NCI-H446 treated with DMSO at 0.1 percent for 48 hours (cell line): ENCODE measurements at regions not wholly inside any gene's neighbourhood (a gene's known extent, or its start where the extent isn't known, plus 50 kb on each side); places are given as distances from the start of the nearest gene placed in this dataset.

Source experiments
- DNase-seq: peaks from one replicate; lab custom pipeline; 2025; lab: John Stamatoyannopoulos, UW

DNA sequence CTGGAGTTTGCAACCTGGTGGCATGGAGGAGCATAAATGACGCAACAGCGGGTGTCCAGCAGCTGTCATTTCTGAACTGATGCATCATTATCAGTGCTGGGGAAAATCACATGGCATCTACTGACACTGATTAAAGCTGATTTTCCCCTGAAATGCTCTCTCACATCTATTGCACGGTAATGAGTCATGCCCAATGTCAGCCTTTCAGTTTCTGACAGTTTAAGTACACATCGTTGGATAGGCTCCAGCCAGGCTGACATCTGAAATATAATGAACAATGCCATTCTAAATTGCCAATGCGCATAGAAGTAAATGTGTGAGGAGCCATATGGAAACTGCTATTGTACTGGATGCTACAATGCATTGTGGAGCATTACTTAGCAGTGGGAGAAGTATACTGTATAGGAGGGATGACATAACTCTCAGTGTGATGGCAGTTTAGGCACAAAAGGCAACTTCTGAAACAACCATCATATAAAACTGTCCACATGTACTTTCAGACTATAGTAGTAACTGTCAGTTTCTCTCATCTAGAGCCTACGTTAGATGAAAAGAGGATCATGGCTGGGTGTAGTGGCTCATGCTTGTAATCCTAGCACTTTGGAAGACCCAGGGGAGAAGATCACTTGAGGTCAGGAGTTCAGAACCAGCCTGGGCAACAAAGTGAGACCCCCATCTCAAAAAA is 389.3 kb upstream of the DMAC1 start:
- peak; percentile 69 for DNase-seq

DNA sequence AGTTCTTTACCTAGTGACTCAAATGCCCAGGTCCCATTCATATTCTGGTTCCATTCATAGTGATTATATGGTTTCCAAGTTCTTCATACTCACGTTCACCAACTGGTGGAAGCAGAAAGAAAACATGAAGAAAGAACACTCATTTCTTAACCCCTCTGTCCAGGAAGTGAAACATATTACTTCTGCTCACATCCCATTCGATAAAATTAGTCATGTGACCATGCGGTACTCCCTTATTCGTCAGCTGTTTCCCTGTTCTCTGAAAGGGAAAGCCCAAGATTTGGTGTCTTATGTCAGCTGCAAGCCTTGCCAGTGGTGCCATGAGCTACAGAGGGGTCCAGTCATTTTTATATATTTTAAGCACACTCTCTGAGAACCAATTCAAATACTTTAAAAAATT is 387.0 kb upstream of the DMAC1 start:
- no peak for DNase-seq

DNA sequence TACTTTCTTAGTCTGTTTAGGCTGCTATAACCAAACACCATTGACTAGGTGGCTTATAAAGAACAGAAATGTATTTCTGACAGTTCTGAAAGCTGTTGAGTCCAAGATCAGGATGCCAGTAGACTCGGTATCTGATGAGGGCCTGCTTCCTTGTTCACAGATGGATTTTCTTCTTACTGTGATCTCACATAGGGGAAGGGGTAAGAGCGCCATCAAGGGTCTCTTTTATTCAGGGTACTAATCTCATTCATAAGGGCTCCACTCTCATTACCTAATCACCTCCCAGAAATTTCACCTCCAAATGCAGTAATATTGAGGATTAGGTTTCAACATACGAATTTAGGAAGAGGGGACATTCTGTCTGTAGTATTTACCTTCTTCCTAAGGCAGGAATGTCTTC is 384.0 kb upstream of the DMAC1 start:
- no peak for DNase-seq

GRCh38 chr9:8179381-8180053 is 379.9 kb upstream of the DMAC1 start:
- no peak for DNase-seq

- DNase-seq = no peak
These were observed 372.4 kb upstream of the DMAC1 start for GRCh38 chr9:8172000-8172399.

GRCh38 chr9:8168916-8169438 is 369.4 kb upstream of the DMAC1 start:
- DNase-seq = no peak

DNA sequence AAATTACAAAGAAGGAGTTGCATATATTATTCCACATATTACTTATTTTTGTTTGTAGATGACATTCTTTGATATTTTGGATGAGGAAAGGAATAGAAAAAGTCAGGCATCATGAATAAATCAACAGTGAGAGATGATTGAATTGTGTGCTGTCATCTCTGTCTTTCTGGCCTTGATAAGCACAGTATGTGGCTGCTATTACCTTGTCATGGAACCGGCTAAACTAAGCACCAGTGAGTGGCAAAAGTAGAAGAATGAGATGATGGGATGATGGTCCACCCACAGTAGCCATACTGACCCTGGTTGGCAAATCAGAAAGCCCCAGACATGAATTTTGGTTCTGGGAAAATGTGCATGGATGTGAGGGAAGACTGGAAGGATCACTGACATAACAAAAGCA is 361.2 kb upstream of the DMAC1 start:
- DNase-seq = no peak

DNA sequence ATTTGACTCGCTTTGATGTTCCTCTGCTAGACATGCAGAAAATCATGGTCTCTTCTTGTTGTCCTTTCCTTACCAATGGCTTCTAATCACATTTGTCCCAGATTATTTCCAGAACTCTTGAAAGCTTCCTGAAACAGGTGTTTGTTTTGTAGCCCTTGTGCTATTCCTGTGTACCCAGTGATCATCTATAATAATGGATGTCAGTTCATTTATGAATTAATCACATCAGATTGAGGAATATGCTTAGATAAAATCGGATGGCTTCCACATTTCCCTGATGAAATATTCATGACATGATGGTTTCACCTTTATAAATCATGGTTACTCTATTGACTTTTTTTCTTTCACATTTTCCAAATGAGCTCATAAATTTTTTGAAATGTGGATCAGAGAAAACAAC is 359.0 kb upstream of the DMAC1 start:
- DNase-seq = no peak

GRCh38 chr9:8157683-8158324 is 358.2 kb upstream of the DMAC1 start:
- DNase-seq = no peak

DNA sequence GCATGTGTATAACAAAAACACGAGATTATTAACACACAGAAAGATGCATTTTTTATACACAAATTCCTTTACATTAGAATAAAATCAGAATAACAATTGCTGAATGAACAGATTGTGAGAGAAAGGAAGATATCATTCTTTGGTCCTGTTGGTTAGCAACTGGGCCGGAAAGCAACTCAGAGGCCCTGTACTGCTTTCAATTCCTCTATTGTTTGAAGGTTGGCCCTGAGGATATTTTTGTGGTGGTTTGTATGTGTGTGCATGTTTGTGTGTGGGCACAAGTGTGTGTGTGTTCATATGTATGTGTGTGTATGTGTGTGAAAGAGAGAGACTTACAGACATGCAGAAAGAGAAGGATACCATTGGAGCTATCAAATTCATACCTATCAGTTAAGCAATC is 356.8 kb upstream of the DMAC1 start:
- no peak for DNase-seq

DNA sequence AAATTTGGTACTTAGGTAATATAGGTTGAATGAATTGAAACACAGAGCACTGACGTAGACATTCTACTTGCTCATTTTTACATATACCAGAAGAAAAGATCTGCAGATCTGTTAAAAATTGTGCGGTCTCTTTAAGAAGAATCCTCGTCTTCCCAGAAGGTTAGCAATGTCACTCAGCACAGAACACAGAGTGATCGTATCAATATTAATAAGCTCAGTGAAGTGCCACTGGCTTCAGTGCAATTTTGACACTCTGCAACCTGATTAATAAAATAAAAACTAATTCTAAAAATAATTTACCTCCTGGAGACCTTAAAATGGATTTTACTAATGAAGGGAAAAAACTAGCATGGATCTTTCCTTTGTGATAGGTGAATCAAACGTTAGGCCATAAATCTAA is 356.1 kb upstream of the DMAC1 start:
- no peak for DNase-seq

DNA sequence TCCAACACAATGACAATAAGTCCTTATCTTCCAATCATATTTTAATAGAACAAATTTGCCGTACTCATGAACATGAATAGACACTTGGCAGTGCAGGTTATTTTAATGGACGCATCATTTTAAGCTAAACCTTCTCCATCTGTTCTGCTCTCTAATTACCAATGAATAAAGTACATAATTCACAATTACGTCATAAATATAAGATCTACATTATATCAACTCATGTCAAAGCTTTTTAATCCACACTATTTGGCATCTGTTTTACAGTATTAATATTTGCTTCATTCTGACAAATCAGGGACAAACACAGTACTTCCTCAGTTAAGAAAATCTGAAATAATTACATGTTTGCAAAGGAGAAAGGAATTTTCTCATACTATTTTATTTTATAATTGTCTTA is 344.1 kb upstream of the DMAC1 start:
- peak; percentile 85 for DNase-seq

GRCh38 chr9:8140557-8140956 is 341.0 kb upstream of the DMAC1 start:
- DNase-seq = no peak

GRCh38 chr9:8139756-8140155 is 340.2 kb upstream of the DMAC1 start:
- DNase-seq = no peak

DNA sequence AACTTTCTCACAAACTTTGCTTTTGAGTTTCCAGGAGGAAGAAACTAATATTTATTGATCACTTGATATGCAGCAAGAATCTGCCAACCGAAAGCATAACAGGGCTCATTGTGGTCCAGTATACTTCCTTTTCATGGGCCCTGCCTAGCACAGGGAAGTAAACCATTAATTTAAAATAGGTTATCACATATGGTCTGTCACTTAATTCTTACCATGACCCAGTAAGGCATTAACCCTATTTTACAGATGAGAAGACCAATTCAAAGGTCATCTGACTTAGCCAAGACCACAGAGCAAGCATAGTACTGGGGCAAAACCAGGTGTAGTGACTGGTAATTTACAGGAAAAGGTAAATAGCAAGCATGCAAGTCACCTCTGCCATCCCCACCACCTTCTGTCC is 336.9 kb upstream of the DMAC1 start:
- no peak for DNase-seq

DNA sequence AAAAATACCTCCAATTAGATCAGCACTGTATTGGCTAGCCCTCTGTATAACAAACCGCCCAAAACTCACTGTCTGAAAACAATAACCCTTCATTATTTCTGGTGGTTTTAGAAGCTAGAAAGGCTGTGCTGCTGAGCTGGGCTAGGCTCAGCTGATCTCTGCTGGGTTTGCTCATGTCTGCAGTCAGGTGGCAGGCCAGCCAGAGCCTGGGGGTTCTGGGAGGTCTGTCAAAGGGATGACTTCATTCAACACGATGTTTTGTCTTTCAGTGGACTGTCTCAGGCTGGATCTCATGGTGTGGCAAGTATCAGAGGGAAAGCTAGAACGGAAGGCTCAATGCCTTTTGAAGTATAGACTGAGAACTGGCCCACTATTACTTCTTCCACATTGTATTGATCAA is 335.1 kb upstream of the DMAC1 start:
- no peak for DNase-seq

GRCh38 chr9:8133606-8134005 is 334.0 kb upstream of the DMAC1 start:
- no peak for DNase-seq

- DNase-seq = no peak
These were observed 316.0 kb upstream of the DMAC1 start for GRCh38 chr9:8115570-8115969.

DNA sequence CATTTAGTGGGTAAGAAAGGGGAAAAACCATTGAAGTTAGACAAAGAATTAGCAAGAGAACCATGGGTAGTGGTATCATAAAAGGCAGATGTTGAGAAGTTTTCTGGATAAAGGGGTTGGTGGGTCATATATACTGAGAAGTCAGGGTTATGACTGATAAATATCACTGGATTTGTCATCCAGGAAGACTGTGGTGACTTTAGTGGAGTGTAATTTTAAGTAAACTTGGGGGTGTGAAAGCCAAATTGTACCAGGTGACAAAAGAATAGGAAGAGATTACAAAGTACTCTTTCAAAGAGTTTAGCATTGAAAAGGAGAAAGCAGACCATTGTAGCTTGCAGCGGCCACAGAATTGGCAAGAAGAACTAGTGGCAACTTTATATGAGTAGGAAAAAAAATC is 315.2 kb upstream of the DMAC1 start:
- DNase-seq = no peak

DNA sequence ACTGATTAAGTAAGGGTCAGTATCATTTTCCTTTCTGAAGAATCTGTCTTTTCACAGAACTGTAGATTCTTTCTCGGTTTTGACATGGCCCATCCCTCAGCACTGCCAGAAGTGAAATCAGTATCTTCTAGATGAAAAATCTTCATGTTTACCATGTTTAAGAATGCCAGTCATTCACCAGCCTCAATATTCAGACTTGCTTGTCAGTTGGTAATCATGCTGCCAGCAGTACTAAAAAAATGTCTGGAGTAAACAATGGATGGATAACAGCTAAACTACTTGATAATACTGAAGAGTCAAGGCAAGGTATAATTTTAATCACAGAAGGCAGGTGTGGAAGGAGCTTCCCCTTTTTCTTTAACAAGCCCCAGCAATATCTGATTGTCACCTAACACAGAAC is 306.8 kb upstream of the DMAC1 start:
- DNase-seq = no peak

- no peak for DNase-seq
These were observed 302.0 kb upstream of the DMAC1 start for GRCh38 chr9:8101607-8102006.

DNA sequence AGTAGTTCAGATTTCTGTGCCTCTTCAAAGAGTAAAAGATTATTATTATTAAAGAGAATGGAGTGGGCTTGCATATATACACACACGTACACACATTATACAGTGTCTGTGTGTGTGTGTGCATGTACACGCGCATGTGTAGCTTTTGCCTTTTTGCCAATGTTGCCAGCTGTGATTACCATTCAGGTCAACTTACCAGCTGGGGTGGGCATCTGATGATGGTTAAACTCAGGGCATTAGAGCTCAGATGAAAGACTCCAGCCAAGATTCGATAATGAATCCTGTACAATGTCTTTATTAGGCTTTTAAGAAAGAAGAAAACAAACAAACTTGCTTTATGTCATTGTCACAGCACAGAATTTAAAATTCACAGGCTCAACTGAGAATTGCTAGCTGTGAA is 296.5 kb upstream of the DMAC1 start:
- no peak for DNase-seq

DNA sequence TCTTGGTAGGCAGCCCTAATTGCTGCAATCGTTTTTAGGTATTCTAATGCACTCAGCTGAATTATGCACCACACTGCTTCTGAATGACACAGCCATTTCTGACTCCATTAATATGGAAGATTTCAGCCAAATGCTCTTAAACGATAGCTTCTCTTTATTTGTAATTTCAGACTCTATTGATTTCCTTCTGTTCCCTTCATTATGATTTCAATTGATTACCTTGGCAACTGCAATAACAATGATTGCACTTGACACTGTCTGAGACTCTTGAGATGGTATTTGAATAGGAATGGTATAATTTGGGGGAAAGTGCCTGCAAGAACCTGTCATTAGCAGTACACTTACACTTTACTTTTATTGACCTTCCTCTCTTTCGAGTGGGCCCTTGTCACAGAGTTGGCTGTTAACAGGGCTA is 296.1 kb upstream of the DMAC1 start:
- DNase-seq = peak; percentile 25
